IMR-90 (cell line): ENCODE measurements at regions not wholly inside any gene's neighbourhood (a gene's known extent, or its start where the extent isn't known, plus 50 kb on each side); places are given as distances from the start of the nearest gene placed in this dataset.

Source experiments
- ATAC-seq: fragments of 200-7000 bp; cut with Tn5 transposase; 2 replicates; pipeline ENCODE4 v1.9.1; 2020; ENCODE audit warnings: low read depth, mild to moderate bottlenecking, moderate library complexity
- BruUV-seq: library from RNA; stranded (reverse); fragments of 400-500 nt; replicated peaks from 2 replicates; lab custom pipeline; 2021; lab: Mats Ljungman, UMichigan
- CTCF ChIA-PET: fragments of 300-600 bp; formaldehyde crosslinking; extraction: SDS; loops from one replicate; lab custom pipeline; 2021; ENCODE audit warnings: antibody characterized with exemption; lab: Yijun Ruan, JAX
- POLR2A ChIA-PET: fragments of 300-600 bp; sonication (Branson Sonifier 250); formaldehyde crosslinking; loops from one replicate; lab custom pipeline; 2022; ENCODE audit warnings: antibody characterized with exemption; ENCODE audit not compliant: unreplicated experiment; lab: Charles Lee
- DNase-seq: peaks from one replicate; pipeline ENCODE4 v3.0.0; 2013
- H2AFZ ChIP-seq: replicated peaks from 2 replicates; pipeline ENCODE3; 2013; ENCODE audit warnings: low read length, mild to moderate bottlenecking; ENCODE audit not compliant: poor library complexity
- H2AK5ac ChIP-seq: 2 replicates; pipeline ENCODE4 v1.6.1; 2013; ENCODE audit warnings: low read depth, low read length, inconsistent platforms
- H2AK9ac ChIP-seq: replicated peaks from 2 replicates; pipeline ENCODE3; 2013; ENCODE audit warnings: mild to moderate bottlenecking, low read depth, low read length, moderate library complexity; ENCODE audit not compliant: poor library complexity
- H2BK120ac ChIP-seq: 2 replicates; pipeline ENCODE4 v1.6.1; 2013; ENCODE audit warnings: low read depth, low read length, inconsistent platforms
- H2BK15ac ChIP-seq: 3 replicates; pipeline ENCODE4 v1.6.1; 2013; ENCODE audit warnings: low read depth, low read length, inconsistent platforms
- H2BK20ac ChIP-seq: 2 replicates; pipeline ENCODE4 v1.6.1; 2013; ENCODE audit warnings: low read depth, mild to moderate bottlenecking, inconsistent platforms, low read length, moderate library complexity
- H2BK5ac ChIP-seq: 2 replicates; pipeline ENCODE4 v1.6.1; 2013; ENCODE audit warnings: mild to moderate bottlenecking, low read depth, low read length, inconsistent platforms; ENCODE audit not compliant: poor library complexity, severe bottlenecking
- H3K14ac ChIP-seq: replicated peaks from 2 replicates; pipeline ENCODE4 v1.6.1; 2013; ENCODE audit warnings: low read depth, low read length, inconsistent platforms
- H3K18ac ChIP-seq: 2 replicates; pipeline ENCODE4 v1.6.1; 2013; ENCODE audit warnings: low read depth, low read length, control low read depth
- H3K23ac ChIP-seq: 2 replicates; pipeline ENCODE4 v1.6.1; 2013; ENCODE audit warnings: low read depth, low read length, inconsistent platforms
- H3K27ac ChIP-seq: 2 replicates; pipeline ENCODE4 v1.5.1; 2013; ENCODE audit warnings: mild to moderate bottlenecking, control low read depth, low read length; ENCODE audit not compliant: insufficient read depth
- H3K27me3 ChIP-seq: 2 replicates; pipeline ENCODE4 v1.6.1; 2013; ENCODE audit warnings: low read length; ENCODE audit not compliant: control insufficient read depth, insufficient read depth
- H3K36me3 ChIP-seq: 2 replicates; pipeline ENCODE4 v1.6.1; 2013; ENCODE audit warnings: low read length, mixed read lengths; ENCODE audit not compliant: control insufficient read depth, insufficient read depth
- H3K4ac ChIP-seq: 2 replicates; pipeline ENCODE4 v1.6.1; 2013; ENCODE audit warnings: low read depth, low read length, inconsistent platforms
- H3K4me1 ChIP-seq: 2 replicates; pipeline ENCODE4 v1.6.1; 2013; ENCODE audit warnings: low read length, mixed read lengths; ENCODE audit not compliant: control insufficient read depth, insufficient read depth
- H3K4me2 ChIP-seq: 2 replicates; pipeline ENCODE4 v1.6.1; 2013; ENCODE audit warnings: low read depth, mild to moderate bottlenecking, control low read depth, low read length, moderate library complexity
- H3K4me3 ChIP-seq: 2 replicates; pipeline ENCODE4 v1.5.1; 2013; ENCODE audit warnings: low read depth, mild to moderate bottlenecking, control low read depth, low read length, moderate library complexity; ENCODE audit not compliant: insufficient read depth
- H3K56ac ChIP-seq: 2 replicates; pipeline ENCODE4 v1.6.1; 2013; ENCODE audit warnings: low read length, inconsistent platforms; ENCODE audit not compliant: insufficient read depth; ENCODE audit errors: extremely low read depth
- H3K79me1 ChIP-seq, 2 experiments: 2 replicates each; pipeline ENCODE4 v1.6.1; 2013; ENCODE audit warnings: low read length in 2 of 2, inconsistent platforms in 1 of 2, low read depth in 1 of 2
- H3K9ac ChIP-seq: 2 replicates; pipeline ENCODE4 v1.6.1; 2013; ENCODE audit warnings: low read depth, low read length, control low read depth
- H3K9me1 ChIP-seq: 2 replicates; pipeline ENCODE4 v1.6.1; 2013; ENCODE audit warnings: low read length, inconsistent platforms; ENCODE audit not compliant: insufficient read depth
- H3K9me3 ChIP-seq: 2 replicates; pipeline ENCODE4 v1.6.1; 2013; ENCODE audit warnings: low read length; ENCODE audit not compliant: control insufficient read depth, insufficient read depth
- H4K20me1 ChIP-seq: 2 replicates; pipeline ENCODE4 v1.6.1; 2013; ENCODE audit warnings: low read length, inconsistent platforms; ENCODE audit not compliant: insufficient read depth
- H4K5ac ChIP-seq: 2 replicates; pipeline ENCODE4 v1.6.1; 2013; ENCODE audit warnings: mild to moderate bottlenecking, low read depth, low read length, control low read depth
- H4K8ac ChIP-seq, 2 experiments: 2 replicates each; pipeline ENCODE4 v1.6.1; 2013; ENCODE audit warnings: low read depth in 2 of 2, low read length in 2 of 2, control low read depth in 1 of 2, inconsistent platforms in 1 of 2
- H4K91ac ChIP-seq: 2 replicates; pipeline ENCODE4 v1.6.1; 2013; ENCODE audit warnings: low read depth, low read length, inconsistent platforms; ENCODE audit not compliant: insufficient read depth
- BHLHE40 ChIP-seq: fragments of 150-350 bp; IDR thresholded peaks from 2 replicates; pipeline ENCODE4 v1.6.1; 2016; ENCODE audit warnings: mild to moderate bottlenecking, low read depth, low read length
- CEBPB ChIP-seq: IDR thresholded peaks from 2 replicates; pipeline ENCODE4 v1.6.1; 2012; ENCODE audit warnings: low read depth, low read length, improper control_type of control experiment
- FOS ChIP-seq: fragments of 150-350 bp; IDR thresholded peaks from 2 replicates; pipeline ENCODE4 v1.6.1; 2016; ENCODE audit warnings: low read depth, low read length
- MAFK ChIP-seq: IDR thresholded peaks from 2 replicates; pipeline ENCODE4 v1.6.1; 2012; ENCODE audit warnings: low read depth, low read length, improper control_type of control experiment
- MAZ ChIP-seq: IDR thresholded peaks from 2 replicates; pipeline ENCODE4 v1.6.1; 2012; ENCODE audit warnings: low read depth, mild to moderate bottlenecking, low read length, improper control_type of control experiment, moderate library complexity, borderline replicate concordance
- MXI1 ChIP-seq: IDR thresholded peaks from 2 replicates; pipeline ENCODE4 v1.6.1; 2012; ENCODE audit warnings: low read depth, mild to moderate bottlenecking, low read length, moderate library complexity, borderline replicate concordance
- NFE2L2 ChIP-seq: fragments of 150-350 bp; IDR thresholded peaks from 2 replicates; pipeline ENCODE4 v1.6.1; 2016; ENCODE audit warnings: low read depth, mild to moderate bottlenecking, low read length
- POLR2A ChIP-seq: IDR thresholded peaks from 2 replicates; pipeline ENCODE4 v1.6.1; 2012; ENCODE audit warnings: mild to moderate bottlenecking, low read depth, low read length
- RAD21 ChIP-seq: IDR thresholded peaks from 2 replicates; pipeline ENCODE4 v1.6.1; 2012; ENCODE audit warnings: low read length, improper control_type of control experiment
- RCOR1 ChIP-seq: IDR thresholded peaks from 2 replicates; pipeline ENCODE4 v1.6.1; 2012; ENCODE audit warnings: mild to moderate bottlenecking, low read length, improper control_type of control experiment; ENCODE audit not compliant: insufficient replicate concordance
- WGBS, 2 experiments: methylation state at CpG; one replicate each; pipeline versions ENCODE4 v1.1.5 to v1.1.7; 2013; ENCODE audit warnings: missing lambda C conversion rate in 2 of 2; ENCODE audit not compliant: insufficient read length in 1 of 2; ENCODE audit errors: extremely low coverage in 2 of 2; 5-methylcytosine and 5-hydroxymethylcytosine counted together
- dilution Hi-C: fragments of 300-500 bp; cut with HindIII; formaldehyde crosslinking; loops from one replicate; pipeline ENCODE4 v1.14.3; 2018; ENCODE audit warnings: low sequenced_read_pairs; ENCODE audit not compliant: unreplicated experiment
- in situ Hi-C: fragments of 300-500 bp; cut with MboI; formaldehyde crosslinking; loops from 3 replicates; pipeline ENCODE4 v1.14.3; 2019; ENCODE audit warnings: low sequenced_read_pairs, inconsistent platforms, mixed read lengths
- intact Hi-C: fragments of 100-400 bp; cut with micrococcal nuclease; formaldehyde crosslinking; loops from 2 replicates; pipeline ENCODE4 v1.10.0; 2022

- Histone ChIP-seq H3K18ac (no peak overlapping the region), H2BK15ac (no peak overlapping the region), H3K56ac (no peak overlapping the region), H3K9ac (no peak overlapping the region), H4K20me1 (no peaks in the 10 kb centered on the region), H3K4me1 (peaks cover 7% of the 10 kb centered on the region), H2AFZ (no peak overlapping the region), H3K4me2 (no peak overlapping the region), H2AK9ac (no peak overlapping the region), H4K5ac (no peak overlapping the region), H3K36me3 (no peaks in the 10 kb centered on the region), H3K14ac (no peak overlapping the region), H3K27ac (no peak overlapping the region), H3K79me1 (no peaks in the 10 kb centered on the region), H2BK20ac (no peak overlapping the region), H3K23ac (no peak overlapping the region), H4K91ac (no peak overlapping the region), H3K4me3 (no peak overlapping the region), H3K4ac (no peak overlapping the region), H3K9me1 (no peaks in the 10 kb centered on the region), H4K8ac (no peak overlapping the region), H3K27me3 (no peaks in the 10 kb centered on the region; the same call in 1 of the 2 replicates), H2BK120ac (no peak overlapping the region), H2AK5ac (no peak overlapping the region), H3K9me3 (no peaks in the 10 kb centered on the region), H2BK5ac (no peak overlapping the region)
- BruUV-seq: no TSS peak
- DNase-seq (no peak), ATAC-seq (no peak)
- dilution Hi-C loops (no loop called here), intact Hi-C loops (loop anchor here (10.0 kb wide), 1 partner anchor 138 kb away; the partner anchor contains the start of gene ARHGAP20), in situ Hi-C loops (no loop called here)
- TF ChIP-seq BHLHE40 (no peak), POLR2A (no peak), FOS (no peak), RAD21 (no peak), NFE2L2 (no peak), MXI1 (no peak), MAFK (no peak), CEBPB (no peak), MAZ (no peak), RCOR1 (no peak)
- no CpG with 5 or more reads among the region's 3 CpGs for WGBS, 2 experiments
- POLR2A ChIA-PET: no interaction called here
- CTCF ChIA-PET: no interaction called here
Measured at GRCh38 chr11:110852921-110853490, 140.8 kb upstream of the ARHGAP20 start.
